Mesendoderm (in vitro differentiated cells): ENCODE measurements at regions not wholly inside any gene's neighbourhood (a gene's known extent, or its start where the extent isn't known, plus 50 kb on each side); places are given as distances from the start of the nearest gene placed in this dataset.
"Not testable (repeated sequence)": the region's sequence is repeated elsewhere in the genome, so short reads cannot be mapped to it uniquely, and the experiment has no call there.

ENCODE experiments used
- DNase-seq: peaks from one replicate; pipeline ENCODE4 v3.0.0; 2013
- H2AK5ac ChIP-seq: 2 replicates; pipeline ENCODE4 v1.6.1; 2013; ENCODE audit warnings: low read length, inconsistent platforms
- H2BK120ac ChIP-seq: 2 replicates; pipeline ENCODE4 v1.6.1; 2013; ENCODE audit warnings: low read depth, mild to moderate bottlenecking, low read length, moderate library complexity, mixed read lengths
- H2BK15ac ChIP-seq: replicated peaks from 2 replicates; pipeline ENCODE4 v1.6.1; 2013; ENCODE audit warnings: low read depth, mild to moderate bottlenecking, moderate library complexity
- H2BK5ac ChIP-seq: 2 replicates; pipeline ENCODE4 v1.6.1; 2013; ENCODE audit warnings: low read length, inconsistent platforms
- H3K18ac ChIP-seq: 2 replicates; pipeline ENCODE4 v1.6.1; 2013; ENCODE audit warnings: mild to moderate bottlenecking, low read length, mixed read lengths
- H3K23ac ChIP-seq: one replicate; pipeline ENCODE4 v1.6.1; 2013; ENCODE audit warnings: low read length
- H3K27ac ChIP-seq: 2 replicates; pipeline ENCODE4 v1.5.1; 2013; ENCODE audit warnings: low read depth, mild to moderate bottlenecking, inconsistent platforms, low read length, moderate library complexity
- H3K27me3 ChIP-seq: 2 replicates; pipeline ENCODE4 v1.6.1; 2013; ENCODE audit warnings: low read length, control low read depth, mild to moderate bottlenecking, inconsistent platforms; ENCODE audit not compliant: insufficient read depth, poor library complexity
- H3K36me3 ChIP-seq: 2 replicates; pipeline ENCODE4 v1.6.1; 2013; ENCODE audit warnings: low read length, inconsistent platforms; ENCODE audit not compliant: control insufficient read depth, insufficient read depth
- H3K4ac ChIP-seq: one replicate; pipeline ENCODE4 v1.6.1; 2013; ENCODE audit warnings: low read depth, mild to moderate bottlenecking, low read length, moderate library complexity
- H3K4me1 ChIP-seq: 2 replicates; pipeline ENCODE4 v1.6.1; 2013; ENCODE audit warnings: low read depth, low read length, inconsistent platforms; ENCODE audit not compliant: control insufficient read depth
- H3K4me2 ChIP-seq: 2 replicates; pipeline ENCODE4 v1.6.1; 2013; ENCODE audit warnings: low read length
- H3K4me3 ChIP-seq: 2 replicates; pipeline ENCODE4 v1.5.1; 2013; ENCODE audit warnings: mild to moderate bottlenecking, low read length
- H3K56ac ChIP-seq: one replicate; pipeline ENCODE4 v1.6.1; 2013; ENCODE audit warnings: low read length
- H3K79me1 ChIP-seq: 2 replicates; pipeline ENCODE4 v1.6.1; 2013; ENCODE audit warnings: low read length, inconsistent platforms
- H3K79me2 ChIP-seq: 2 replicates; pipeline ENCODE4 v1.6.1; 2013; ENCODE audit warnings: mild to moderate bottlenecking, low read length; ENCODE audit not compliant: control insufficient read depth, insufficient read depth
- H3K9ac ChIP-seq: 2 replicates; pipeline ENCODE4 v1.6.1; 2013; ENCODE audit warnings: low read length, inconsistent platforms
- H4K5ac ChIP-seq: one replicate; pipeline ENCODE4 v1.6.1; 2013; ENCODE audit warnings: low read length
- H4K8ac ChIP-seq: one replicate; pipeline ENCODE4 v1.6.1; 2013; ENCODE audit warnings: low read depth, mild to moderate bottlenecking, control low read depth, low read length, moderate library complexity
- WGBS: extraction: QIAGEN DNeasy Blood & Tissue Kit; methylation state at CpG from one replicate; pipeline ENCODE4 v1.1.7; 2013; ENCODE audit warnings: low lambda C conversion rate, missing lambda C conversion rate; ENCODE audit not compliant: insufficient coverage; ENCODE audit errors: extremely low coverage; 5-methylcytosine and 5-hydroxymethylcytosine counted together

DNA sequence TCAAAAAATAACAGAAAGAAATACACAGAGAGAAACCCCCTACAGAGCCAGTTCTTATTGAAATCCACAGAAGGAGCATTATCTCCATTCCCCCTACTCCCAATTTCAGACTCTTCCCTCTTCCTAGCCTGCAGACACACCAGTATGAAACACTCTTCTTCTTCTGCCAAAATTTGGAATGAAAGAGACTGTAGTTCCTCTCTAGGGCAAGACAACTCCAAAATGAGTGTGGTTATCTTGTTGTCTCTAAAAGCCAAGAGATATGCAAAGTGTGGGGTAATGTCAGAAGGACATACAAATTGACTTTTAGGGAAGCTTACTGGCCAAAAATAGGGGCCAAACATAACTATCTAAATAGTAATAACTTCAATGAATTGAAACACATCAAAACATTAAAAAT, 337.1 kb upstream of the SETBP1 start:
- Histone ChIP-seq H2BK120ac (no peak overlapping the region), H3K56ac (no peak overlapping the region), H3K4me2 (no peak overlapping the region), H4K8ac (no peak overlapping the region), H3K9ac (no peak overlapping the region), H3K27ac (no peak overlapping the region), H3K4me3 (no peak overlapping the region), H2BK5ac (no peak overlapping the region), H3K18ac (no peak overlapping the region), H2BK15ac (no peak overlapping the region), H2AK5ac (no peak overlapping the region), H4K5ac (no peak overlapping the region), H3K79me2 (no peaks in the 10 kb centered on the region), H3K23ac (no peak overlapping the region), H3K4ac (no peak overlapping the region), H3K4me1 (no peaks in the 10 kb centered on the region), H3K79me1 (no peaks in the 10 kb centered on the region), H3K36me3 (no peaks in the 10 kb centered on the region), H3K27me3 (no peaks in the 10 kb centered on the region)
- DNase-seq = no peak

- Histone ChIP-seq H4K8ac (no peak overlapping the region), H2BK15ac (no peak overlapping the region), H2BK5ac (no peak overlapping the region), H3K79me2 (no peaks in the 10 kb centered on the region), H2AK5ac (no peak overlapping the region), H3K23ac (no peak overlapping the region), H3K36me3 (no peaks in the 10 kb centered on the region), H4K5ac (no peak overlapping the region), H3K56ac (no peak overlapping the region), H3K27me3 (no peaks in the 10 kb centered on the region), H3K4me3 (no peak overlapping the region), H3K79me1 (no peaks in the 10 kb centered on the region), H3K9ac (no peak overlapping the region), H3K4ac (no peak overlapping the region), H3K27ac (no peak overlapping the region), H3K4me1 (no peaks in the 10 kb centered on the region), H3K4me2 (no peak overlapping the region), H3K18ac (no peak overlapping the region), H2BK120ac (no peak overlapping the region)
- DNase-seq = peak; percentile 44
- WGBS = no CpG with 5 or more reads among the region's 5 CpGs
These were observed 324.0 kb upstream of the SETBP1 start for GRCh38 chr18:44356566-44357157.

DNA sequence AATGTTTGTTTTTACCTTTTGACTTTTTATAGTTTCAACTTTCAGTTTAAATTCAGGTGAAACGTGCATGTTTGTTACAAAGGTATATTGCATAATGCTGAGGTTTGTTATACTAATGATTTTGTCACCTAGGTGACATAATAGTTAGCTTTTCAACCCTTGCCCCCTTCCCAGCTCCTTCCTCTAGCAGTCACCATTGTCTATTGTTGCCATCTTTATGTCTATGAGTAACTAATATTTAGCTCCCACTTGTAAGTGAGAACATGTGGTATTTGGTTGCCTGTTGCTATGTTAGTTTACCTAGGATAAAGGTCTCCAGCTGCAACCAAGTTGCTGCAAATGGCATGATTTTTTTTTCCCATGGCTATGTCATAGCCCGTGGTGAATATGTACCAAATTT, 322.3 kb upstream of the SETBP1 start:
- Histone ChIP-seq H3K36me3 (no peaks in the 10 kb centered on the region), H3K27me3 (no peaks in the 10 kb centered on the region), H3K9ac (no peak overlapping the region), H3K4ac (no peak overlapping the region), H3K4me2 (no peak overlapping the region), H3K23ac (no peak overlapping the region), H3K4me3 (no peak overlapping the region), H3K27ac (no peak overlapping the region), H3K56ac (no peak overlapping the region), H2BK120ac (no peak overlapping the region), H3K79me1 (no peaks in the 10 kb centered on the region), H4K5ac (no peak overlapping the region), H2AK5ac (no peak overlapping the region), H3K79me2 (no peaks in the 10 kb centered on the region), H4K8ac (no peak overlapping the region), H2BK5ac (no peak overlapping the region), H3K18ac (no peak overlapping the region), H2BK15ac (no peak overlapping the region), H3K4me1 (no peaks in the 10 kb centered on the region)
- WGBS = no CpG with 5 or more reads among the region's 2 CpGs
- DNase-seq = no peak

DNA sequence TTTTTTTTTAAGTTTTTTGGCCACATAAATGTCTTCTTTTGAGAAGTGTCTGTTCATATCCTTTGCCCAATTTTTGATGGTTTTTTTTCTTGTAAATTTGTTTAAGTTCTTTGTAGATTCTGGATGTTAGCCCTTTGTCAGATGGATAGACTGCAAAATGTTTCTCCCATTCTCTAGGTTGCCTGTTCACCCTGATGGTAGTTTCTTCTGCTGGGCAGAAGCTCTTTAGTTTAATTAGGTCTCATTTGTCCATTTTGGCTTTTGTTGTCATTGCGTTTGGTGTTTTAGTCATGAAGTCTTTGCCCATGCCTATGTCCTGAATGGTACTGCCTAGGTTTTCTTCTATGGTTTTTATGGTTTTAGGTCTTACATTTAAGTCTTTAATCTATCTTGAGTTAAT, 320.9 kb upstream of the SETBP1 start:
- H3K18ac ChIP-seq, H2BK15ac ChIP-seq, H2BK120ac ChIP-seq, H2BK5ac ChIP-seq, H3K4me2 ChIP-seq, H3K9ac ChIP-seq, H3K79me2 ChIP-seq, H3K79me1 ChIP-seq, H4K8ac ChIP-seq, H3K4me1 ChIP-seq, H3K27me3 ChIP-seq, H3K4me3 ChIP-seq, H4K5ac ChIP-seq, H3K4ac ChIP-seq, H3K56ac ChIP-seq, H2AK5ac ChIP-seq, H3K23ac ChIP-seq, H3K27ac ChIP-seq, H3K36me3 ChIP-seq, DNase-seq: not testable (repeated sequence)
- no CpG with 5 or more reads among the region's 1 CpG for WGBS

- not testable (repeated sequence) for DNase-seq, H3K4me3 ChIP-seq, H3K36me3 ChIP-seq, H2AK5ac ChIP-seq, H3K79me2 ChIP-seq, H3K4me2 ChIP-seq, H3K4me1 ChIP-seq, H3K23ac ChIP-seq, H4K5ac ChIP-seq, H2BK5ac ChIP-seq, H4K8ac ChIP-seq, H3K18ac ChIP-seq, H3K79me1 ChIP-seq, H3K56ac ChIP-seq, H3K4ac ChIP-seq, H3K27me3 ChIP-seq, H2BK15ac ChIP-seq, H3K9ac ChIP-seq, H3K27ac ChIP-seq, H2BK120ac ChIP-seq
- no CpG with 5 or more reads among the region's 1 CpG for WGBS
These were observed 318.5 kb upstream of the SETBP1 start for GRCh38 chr18:44362213-44362612.

- Histone ChIP-seq H3K23ac (no peak overlapping the region), H3K56ac (no peak overlapping the region), H3K27me3 (no peaks in the 10 kb centered on the region), H2BK5ac (no peak overlapping the region), H3K4me2 (no peak overlapping the region), H3K4me1 (no peaks in the 10 kb centered on the region), H3K27ac (no peak overlapping the region), H3K18ac (no peak overlapping the region), H3K36me3 (no peaks in the 10 kb centered on the region), H2BK120ac (no peak overlapping the region), H4K8ac (no peak overlapping the region), H2AK5ac (no peak overlapping the region), H3K4me3 (no peak overlapping the region), H3K4ac (no peak overlapping the region), H3K79me2 (no peaks in the 10 kb centered on the region), H3K79me1 (no peaks in the 10 kb centered on the region), H3K9ac (no peak overlapping the region), H2BK15ac (no peak overlapping the region), H4K5ac (no peak overlapping the region)
- WGBS = no CpG with 5 or more reads among the region's 1 CpG
- DNase-seq = no peak
These were observed 309.8 kb upstream of the SETBP1 start for GRCh38 chr18:44370861-44371260.
